ENCODE measurements at regions not wholly inside any gene's neighbourhood (a gene's known extent, or its start where the extent isn't known, plus 50 kb on each side); places are given as distances from the start of the nearest gene placed in this dataset.
A peak's percentile ranks its signal among the peaks of the same experiment; 100 is the strongest.
"Not testable (repeated sequence)": the region's sequence is repeated elsewhere in the genome, so short reads cannot be mapped to it uniquely, and the experiment has no call there.

DNA sequence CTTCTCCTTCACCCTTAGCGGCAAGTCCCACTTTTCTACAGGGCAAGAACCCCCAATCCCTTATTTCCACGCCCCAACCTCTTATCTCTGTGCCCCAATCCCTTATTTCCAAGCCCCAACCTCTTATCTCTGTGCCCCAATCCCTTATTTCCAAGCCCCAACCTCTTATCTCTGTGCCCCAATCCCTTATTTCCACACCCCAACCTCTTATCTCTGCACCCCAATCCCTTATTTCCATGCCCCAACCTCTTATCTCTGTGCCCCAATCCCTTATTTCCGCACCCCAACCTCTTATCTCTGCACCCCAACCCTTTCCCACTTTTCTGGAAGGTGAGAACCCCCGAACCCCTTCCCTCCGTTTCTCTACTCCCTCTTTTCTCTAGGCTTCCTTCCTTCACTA lies 116.1 kb upstream of the GJE1 start:
- not testable (repeated sequence) for DNase-seq (ENCODE audit: low read depth)

DNA sequence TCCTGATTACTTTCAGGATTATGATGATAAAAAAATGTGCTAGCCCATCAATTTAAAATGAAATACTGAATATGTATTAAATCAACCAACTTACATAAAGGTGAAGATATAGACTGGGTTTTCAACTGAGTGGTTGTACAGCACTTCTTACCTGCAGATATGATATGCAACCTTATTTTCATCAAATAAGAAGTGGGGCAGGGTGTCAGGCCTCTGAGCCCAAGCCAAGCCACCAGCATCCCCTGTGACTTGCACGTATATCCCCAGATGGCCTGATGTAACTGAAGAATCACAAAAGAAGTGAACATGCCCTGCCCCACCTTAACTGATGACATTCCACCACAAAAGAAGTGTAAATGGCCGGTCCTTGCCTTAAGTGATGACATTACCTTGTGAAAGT lies 117.3 kb upstream of the GJE1 start:
- not testable (repeated sequence) for DNase-seq (ENCODE audit: low read depth)

DNA sequence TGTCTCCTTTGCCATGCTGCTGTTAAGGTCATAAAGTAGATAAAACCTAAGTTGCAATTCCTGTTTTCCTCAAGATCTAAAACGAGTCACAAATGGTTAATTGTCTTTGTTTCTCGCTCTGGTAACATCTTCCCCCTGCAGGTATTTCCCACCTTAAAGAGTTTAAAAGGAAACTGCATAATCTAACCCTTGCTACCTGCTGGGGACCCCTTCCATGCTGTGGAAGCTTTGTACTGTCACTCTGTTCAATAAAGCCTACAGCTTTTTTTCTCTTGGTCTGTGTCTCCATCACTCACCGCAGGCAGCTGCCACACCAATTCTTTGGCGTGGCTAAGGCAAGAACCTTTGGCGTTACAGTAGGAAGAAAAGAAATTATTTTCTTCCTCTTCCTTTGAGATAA lies 117.7 kb upstream of the GJE1 start:
- DNase-seq (ENCODE audit: low read depth), result no peak

DNA sequence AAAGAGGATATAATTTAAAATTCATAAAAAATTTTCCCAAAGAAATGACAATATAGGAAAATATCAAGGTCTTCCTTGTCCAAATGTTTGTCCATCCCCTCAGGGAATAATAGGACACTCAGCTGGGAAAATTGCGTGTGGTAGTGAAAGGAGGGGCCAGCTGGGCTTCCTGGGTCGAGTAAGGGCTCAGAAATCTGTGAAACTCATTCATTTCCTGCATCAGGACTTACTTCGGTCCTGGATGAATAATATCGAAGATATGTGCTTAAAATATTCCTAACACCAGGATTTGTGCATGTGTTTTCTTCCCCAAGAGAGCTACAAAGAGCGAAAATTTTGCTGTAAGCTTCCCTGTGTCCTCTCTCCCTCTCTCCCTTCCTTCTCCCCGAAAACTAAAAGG lies 118.2 kb upstream of the GJE1 start:
- peak; percentile 92 for DNase-seq (ENCODE audit: low read depth)

DNA sequence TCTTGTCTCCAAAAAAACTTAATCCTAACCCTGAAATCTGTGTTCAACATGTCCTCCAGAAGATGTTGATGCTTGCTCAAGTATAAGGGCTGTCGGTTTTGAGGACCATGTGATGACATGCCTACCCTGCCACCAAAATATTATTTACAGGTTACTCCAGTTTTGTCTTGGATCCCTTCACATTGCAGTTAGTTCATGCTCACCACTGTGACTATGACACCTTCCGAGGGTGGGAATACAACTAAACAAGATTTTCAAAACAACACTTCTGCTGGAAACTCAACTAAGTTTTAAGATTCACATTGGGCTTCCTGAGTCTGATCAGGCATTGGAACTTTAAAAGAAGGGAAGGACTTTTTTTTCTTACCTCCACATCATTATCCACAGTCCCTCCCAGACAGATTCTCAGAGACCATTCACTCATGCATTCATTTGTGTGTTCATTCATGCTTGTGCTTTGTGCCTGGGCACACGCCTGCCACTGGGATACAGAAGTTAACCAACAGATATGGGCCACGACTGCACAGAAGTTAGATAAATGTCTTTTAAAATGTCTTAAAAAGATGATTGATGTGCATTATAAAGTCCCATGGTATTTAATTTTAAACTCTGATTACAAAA lies 118.7 kb upstream of the GJE1 start:
- no peak for DNase-seq (ENCODE audit: low read depth)

DNA sequence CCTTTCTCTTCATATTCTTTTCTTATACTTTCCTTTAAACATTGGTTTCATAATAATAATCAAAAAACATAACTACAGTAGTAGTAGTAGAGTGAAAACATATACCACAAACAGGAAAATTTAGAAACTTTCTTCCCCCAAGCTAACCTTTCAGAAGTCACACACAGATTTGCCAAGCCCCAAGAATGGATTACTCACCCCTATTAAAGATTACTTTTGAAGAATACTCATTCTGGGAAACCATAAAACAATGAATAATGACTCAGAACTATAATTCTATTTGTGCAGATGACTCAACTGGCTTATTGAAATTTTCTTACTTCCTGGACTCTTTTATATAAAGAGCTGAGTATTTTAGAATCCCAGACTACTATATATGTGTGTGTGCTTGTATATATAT lies 119.4 kb upstream of the GJE1 start:
- peak; percentile 81 for DNase-seq (ENCODE audit: low read depth)

DNA sequence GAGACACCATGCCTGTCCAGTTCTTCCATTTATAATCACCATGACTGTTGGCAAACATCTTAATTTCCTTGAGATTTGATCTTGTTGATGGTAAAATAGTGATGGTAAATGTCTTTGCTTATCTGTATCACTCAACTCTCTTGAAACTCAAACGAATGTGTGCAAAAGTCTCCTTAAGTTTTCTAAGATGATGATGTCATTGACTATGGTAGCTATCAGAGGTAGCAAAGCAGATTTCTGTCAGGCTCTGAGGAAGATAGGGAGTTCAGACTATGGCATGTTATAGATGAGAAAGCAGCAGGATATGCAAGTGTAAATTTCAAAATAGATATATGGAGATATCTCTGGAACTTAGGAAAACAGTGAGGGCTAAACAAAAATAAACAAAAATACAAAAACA lies 121.0 kb upstream of the GJE1 start:
- no peak for DNase-seq (ENCODE audit: low read depth)

DNA sequence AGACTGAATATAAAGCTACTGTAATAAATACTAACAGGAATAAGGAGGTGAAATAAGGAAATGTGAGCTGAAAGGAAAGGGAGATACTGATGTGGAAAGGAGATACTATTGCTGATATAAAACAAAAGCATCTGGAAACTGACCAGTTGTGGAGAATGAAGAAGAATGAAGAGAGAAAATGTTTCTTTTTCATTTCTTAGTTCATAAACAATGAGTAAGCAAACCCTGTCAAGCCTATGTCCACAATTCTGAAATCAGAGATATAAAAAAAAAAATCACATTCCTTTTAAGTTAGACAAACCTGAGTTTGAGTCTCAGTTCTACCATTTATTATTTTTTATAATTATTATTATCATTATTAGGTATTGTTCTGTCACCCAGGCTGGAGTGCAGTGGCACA lies 121.6 kb upstream of the GJE1 start:
- no peak for DNase-seq (ENCODE audit: low read depth)

DNA sequence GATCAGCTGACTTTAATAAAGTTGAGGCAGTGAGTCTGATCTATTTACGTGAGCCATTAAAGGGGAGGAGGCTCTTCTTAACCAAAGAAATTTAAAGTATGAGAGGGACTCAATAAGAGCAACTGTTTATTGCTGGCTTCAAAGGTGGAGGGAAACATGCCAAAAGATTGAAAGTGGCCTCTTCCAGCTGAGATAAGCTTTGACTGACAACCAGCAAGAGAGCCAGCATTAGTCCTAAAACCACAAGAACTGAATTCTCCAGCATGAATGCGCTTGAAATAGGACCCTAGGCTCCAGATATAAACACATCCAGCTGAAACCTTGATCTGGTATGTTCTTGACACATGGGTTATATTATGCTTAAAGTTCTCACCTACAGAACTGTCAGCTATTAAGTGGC lies 123.1 kb upstream of the GJE1 start:
- DNase-seq (ENCODE audit: low read depth), result peak; percentile 89

DNA sequence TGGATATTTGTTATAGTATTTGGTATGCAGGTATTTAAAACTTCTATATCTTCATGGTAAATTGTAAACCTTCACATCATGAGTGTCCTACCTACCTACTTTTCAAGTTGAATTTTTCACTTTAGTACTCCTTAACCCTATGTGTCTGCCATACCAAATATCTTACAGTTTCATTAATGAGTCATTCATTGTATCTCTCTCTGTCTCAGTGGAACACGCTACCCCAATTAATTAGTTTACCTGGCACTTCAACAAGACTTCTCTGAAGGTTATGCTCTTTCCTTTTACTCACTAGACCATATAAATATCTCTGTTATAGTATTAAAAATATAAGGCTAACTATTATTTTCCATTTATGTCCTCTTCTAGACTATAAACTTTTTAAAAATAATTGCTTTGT lies 123.9 kb upstream of the GJE1 start:
- DNase-seq (ENCODE audit: low read depth), result no peak

DNA sequence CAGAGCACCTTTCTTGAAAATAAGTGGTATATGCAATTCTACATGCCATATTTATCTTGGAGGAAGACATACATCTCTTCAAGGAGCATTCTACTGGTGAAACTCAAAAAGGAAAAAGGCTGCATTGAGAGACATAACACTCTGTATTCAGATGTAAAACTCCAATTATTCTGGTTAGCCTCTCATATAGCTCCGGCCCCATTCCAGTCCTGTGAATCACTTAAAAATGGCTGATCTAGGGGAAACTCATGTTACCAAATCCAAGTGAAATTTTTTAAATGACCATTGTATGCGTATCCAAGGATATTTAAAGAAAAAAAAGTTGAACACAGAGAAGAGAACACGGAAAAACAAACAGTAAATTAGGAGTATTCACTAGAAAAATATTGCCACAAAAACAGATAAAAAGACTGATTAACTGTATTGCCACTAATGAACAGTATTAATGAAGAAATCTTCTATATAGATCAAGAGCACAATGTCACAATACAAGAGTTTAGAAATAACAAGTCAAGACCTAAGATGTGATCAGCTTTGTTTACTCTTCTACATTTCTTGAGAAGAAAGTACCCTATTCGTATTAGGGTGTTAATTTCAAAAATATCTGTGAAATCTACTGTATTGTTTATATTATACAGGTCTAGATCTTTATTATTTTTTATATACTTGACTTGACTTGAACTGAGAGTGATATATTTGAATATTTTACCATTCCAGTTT lies 124.5 kb upstream of the GJE1 start:
- no peak for DNase-seq (ENCODE audit: low read depth)

DNA sequence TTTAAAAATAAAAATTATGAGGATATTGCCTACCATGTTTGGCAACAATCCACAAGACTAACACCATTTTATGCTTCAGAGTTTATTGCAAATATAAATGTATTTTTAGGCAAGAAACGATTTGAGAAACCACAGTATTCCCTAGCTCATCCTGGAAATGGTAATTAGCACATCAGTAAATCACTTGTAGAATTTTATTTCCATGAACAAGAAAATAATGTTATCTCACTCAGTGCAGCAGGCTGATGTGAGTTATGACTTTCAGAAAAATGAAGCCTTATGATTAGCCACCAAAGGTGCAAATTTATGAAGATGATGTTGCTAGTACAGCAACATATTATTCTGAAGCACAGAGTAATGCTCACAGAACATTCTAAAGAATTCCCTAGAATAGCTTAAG lies 127.7 kb upstream of the GJE1 start:
- no peak for DNase-seq (ENCODE audit: low read depth)

DNA sequence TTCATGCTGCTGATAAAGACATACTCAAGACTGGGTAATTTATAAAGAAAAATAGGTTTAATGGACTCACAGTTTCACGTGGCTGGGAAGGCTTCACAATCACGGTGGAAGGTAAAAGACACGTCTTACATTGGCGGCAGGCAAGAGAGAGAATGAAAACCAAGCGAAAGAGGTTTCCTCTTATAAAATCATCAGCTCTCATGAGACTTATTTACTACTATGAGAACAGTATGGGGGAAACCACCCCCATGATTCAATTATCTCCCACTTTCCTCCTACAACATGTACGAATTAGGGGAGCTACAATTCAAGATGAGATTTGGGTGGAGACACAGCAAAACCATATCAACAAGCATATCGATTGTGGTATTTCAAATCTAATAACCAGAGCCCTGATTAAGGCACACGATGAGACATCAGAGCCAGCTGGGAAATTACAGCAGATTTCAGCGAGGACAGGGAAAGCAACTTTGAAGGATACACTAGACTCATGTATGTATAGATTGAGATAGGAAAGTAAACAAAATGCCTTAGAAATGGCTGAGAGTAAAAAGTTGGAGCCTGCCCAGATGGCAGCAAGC lies 129.8 kb upstream of the GJE1 start:
- DNase-seq (ENCODE audit: low read depth), result no peak

DNA sequence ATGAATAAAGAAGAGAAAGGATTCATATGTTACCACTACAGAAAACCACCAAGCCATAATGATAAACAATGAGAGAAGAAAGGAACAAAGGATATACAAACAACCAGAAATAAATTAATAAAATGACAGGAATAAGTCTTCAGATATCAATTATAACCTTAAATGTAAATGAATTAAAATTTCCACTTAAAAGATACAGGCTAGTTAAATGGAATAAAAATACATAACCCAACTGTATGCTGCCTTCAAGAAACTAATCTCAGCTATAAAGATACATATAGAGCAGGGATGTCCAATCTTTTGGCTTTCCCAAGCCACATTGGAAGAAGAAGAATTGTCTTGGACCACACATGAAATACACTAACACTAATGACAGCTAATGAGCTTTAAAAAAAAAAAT lies 135.9 kb upstream of the GJE1 start:
- no peak for DNase-seq (ENCODE audit: low read depth)

DNA sequence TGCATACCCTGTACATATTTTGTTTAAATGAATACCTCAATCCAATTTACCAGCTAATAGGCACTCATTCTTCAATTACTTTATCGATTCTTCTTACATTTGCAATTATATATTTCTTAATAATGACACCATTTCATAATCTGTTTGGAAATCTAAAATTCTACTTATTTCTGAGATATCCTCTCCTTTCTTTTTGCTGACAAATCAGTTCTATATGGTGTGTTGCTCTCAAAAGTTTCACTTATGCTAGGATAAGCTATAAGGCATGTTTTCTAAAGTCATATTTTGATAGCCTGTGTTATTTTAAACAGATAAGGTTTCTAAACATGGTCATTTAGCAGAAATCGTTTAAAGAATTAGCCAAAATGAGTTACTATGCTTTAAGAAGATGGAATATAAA lies 140.6 kb upstream of the GJE1 start:
- no peak for DNase-seq (ENCODE audit: low read depth)

DNA sequence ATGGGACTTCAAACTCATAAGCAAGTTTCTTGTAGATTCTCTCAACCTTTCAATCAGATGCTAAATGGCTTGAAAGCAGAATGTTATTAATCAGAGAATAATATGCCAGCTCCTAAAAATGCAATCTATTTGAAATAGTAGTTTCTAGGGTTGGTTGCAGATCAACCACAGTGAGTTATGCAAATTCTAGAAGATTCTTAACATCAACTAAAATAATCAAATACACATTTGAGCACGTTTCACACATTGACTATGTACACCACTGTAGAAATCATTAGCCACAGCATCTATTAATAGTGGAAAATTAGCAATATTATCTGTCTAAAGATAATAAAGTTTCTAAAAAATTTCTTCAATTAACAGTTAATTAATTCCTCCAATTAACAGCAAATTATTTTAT lies 141.9 kb upstream of the GJE1 start:
- DNase-seq (ENCODE audit: low read depth), result no peak

DNA sequence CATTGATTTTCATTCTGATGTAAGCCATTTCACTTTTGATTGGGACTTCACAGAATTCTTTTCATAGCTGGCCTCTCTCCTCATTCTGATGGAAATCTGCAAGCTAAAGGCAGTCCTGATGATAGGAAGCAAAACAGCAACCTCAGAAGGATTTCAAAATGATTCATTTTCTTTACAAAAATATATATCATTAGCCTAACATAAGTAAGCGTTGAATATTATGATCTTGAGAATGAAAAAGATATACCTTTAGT lies 143.1 kb upstream of the GJE1 start:
- DNase-seq (ENCODE audit: low read depth), result no peak

DNA sequence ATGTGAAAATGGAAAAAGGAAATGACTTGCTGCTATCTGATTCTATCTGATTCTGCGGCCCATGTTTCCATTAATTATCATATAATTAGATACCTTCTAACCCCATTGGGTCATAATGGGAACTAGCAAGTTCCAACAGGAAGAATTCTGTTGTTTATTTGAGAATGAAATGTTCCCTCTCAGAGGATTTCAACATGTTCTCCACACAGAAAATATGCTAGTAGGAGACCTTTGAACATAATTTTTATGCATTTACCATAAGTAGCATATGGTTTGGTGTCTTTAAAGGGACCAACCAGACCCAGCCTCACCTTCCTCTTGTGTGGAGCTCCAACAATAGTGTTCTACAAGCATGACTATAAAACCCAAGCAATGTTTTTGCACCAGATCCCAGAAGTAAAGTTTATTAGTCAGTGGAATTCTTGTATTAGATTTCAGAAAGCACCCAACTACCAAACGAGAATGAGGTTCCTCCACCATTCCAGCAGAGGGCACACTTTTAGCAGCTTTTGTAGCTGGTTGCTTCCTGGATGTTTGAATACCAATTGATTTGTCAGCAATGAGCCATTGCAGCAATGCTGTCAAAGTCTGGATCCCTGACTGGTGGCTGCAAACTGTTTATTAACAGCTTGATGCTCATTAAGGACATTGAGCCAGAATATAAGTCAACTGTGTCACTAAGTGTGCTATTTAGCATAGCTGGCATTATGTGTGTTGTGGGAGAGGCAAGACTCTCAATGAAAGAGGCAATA lies 143.6 kb upstream of the GJE1 start:
- peak; percentile 68 for DNase-seq (ENCODE audit: low read depth)

DNA sequence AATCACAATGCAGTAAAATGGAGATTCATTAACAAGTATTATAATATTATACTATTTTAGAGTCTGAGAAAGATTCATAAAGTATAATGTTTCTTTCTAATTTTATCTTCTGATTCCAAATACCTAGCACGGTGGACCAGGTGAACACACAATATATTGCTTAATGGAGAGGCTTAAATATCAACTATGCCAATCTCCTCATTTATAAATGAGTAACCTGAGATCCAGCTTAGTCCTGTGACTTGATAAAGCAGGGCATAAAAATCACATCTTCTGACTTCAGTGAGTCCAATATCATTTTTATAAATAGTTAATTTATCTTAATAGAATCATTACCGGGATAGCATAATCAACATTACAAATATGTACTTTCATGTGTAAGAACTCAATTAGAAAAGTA lies 144.4 kb upstream of the GJE1 start:
- DNase-seq (ENCODE audit: low read depth), result no peak

DNA sequence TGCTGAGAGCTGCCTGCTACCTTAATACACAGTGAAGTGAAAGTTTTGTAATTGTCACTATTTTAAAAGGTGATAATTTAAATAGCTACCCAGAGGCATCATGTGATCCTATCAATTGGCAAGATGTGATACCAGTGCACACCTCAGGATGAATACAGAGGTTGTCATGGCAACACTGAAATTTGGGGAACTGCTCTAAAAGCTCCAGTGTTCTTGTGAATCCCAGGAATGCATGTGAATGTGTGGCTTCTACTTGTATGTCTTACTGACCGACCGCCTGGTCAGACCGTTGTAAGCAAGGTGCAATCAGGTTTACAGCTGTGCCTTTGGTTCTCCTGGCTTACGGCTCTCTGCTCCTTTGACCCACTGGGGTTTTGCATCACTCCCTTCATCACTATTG lies 146.3 kb upstream of the GJE1 start:
- DNase-seq (ENCODE audit: low read depth), result no peak

DNA sequence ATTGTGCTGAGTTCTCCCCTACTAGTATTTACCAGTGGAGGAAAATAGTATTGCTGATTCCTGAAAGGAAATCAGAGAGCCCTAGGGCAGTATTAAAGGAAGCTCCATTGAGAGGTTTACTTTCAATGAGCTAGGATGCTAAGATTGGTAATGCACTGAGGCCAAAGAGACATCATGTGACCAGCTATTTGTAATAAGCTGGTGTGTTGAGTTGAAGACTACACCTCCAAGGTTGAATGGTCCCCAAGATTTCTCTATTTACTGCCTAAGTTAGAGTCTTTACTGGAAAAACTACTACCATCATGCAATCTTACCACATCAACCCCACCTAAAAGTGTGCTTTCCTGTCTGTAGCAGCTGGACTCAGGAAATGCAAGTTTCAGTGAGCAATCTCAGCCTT lies 151.5 kb upstream of the GJE1 start:
- DNase-seq (ENCODE audit: low read depth), result no peak

DNA sequence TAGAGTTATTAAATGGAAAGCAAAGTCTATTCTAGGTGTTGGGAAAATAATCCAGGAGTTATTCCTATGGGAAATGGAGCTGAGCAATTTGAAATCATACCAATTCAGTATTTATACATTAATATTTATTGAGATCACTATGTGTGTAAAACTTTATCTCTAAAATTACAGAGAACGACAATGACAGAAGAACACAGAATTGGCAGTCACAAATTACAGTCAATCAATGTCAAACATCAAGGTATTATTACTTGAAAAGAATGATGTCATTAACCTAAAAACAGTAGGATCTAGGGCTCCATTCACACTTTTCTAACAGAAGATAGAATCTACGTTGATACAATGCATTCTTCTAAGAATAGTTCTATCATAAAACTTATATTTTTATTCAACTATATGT lies 154.9 kb upstream of the GJE1 start:
- no peak for DNase-seq (ENCODE audit: low read depth)

DNA sequence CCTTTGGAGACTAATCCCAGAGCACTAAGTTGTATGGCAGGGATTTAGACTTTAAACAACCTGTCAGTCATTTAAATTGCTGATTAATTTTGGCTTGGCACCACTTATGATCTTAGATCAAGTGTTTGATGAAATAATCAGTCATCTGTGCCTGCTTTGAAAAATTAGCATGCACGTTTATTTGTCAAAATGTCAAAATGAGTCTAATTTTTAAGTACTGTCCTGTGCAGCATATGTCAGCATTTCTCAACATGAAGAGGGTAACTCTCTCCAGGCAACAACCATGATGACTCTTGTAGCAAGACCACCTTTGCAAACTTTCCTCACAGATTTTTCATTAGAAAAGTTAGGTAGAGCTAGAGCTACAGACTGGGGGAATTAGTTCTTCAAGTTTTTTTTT lies 155.7 kb upstream of the GJE1 start:
- DNase-seq (ENCODE audit: low read depth), result no peak
